ENCODE measurements at regions not wholly inside any gene's neighbourhood (a gene's known extent, or its start where the extent isn't known, plus 50 kb on each side); places are given as distances from the start of the nearest gene placed in this dataset.

- no peak for DNase-seq (ENCODE audit: low spot score, unreplicated experiment)
- no peak overlapping the region for H3K4me3 Mint-ChIP-seq (ENCODE audit: low read depth)
- no peaks in the 10 kb centered on the region for H3K27me3 Mint-ChIP-seq
- H3K27ac Mint-ChIP-seq = no peak overlapping the region
- H3K4me1 Mint-ChIP-seq (ENCODE audit: low read depth) = peaks cover 3% of the 10 kb centered on the region
- H3K9me3 Mint-ChIP-seq (ENCODE audit: low read depth) = peaks cover 15% of the 10 kb centered on the region
- peaks cover 4% of the 10 kb centered on the region for H3K36me3 Mint-ChIP-seq (ENCODE audit: insufficient read depth)
- TF ChIP-seq CTCF (IDR thresholded peaks at IDR 0.05; ENCODE audit: unreplicated experiment) = no peak
Observed at GRCh38 chr7:9017286-9017685, 583.9 kb downstream of the NXPH1 start.

- Mint-ChIP-seq H3K9me3 (ENCODE audit: low read depth) (peaks cover 10% of the 10 kb centered on the region), H3K4me3 (ENCODE audit: low read depth) (no peak overlapping the region), H3K27me3 (no peaks in the 10 kb centered on the region), H3K4me1 (ENCODE audit: low read depth) (peaks cover 11% of the 10 kb centered on the region), H3K36me3 (ENCODE audit: insufficient read depth) (peaks cover 4% of the 10 kb centered on the region), H3K27ac (no peak overlapping the region)
- TF ChIP-seq CTCF (IDR thresholded peaks at IDR 0.05; ENCODE audit: unreplicated experiment) = no peak
- no peak for DNase-seq (ENCODE audit: low spot score, unreplicated experiment)
Observed at GRCh38 chr7:9022456-9022855, 589.0 kb downstream of the NXPH1 start.

GRCh38 chr7:9023675-9024294 lies 590.4 kb downstream of the NXPH1 start:
- TF ChIP-seq CTCF (IDR thresholded peaks at IDR 0.05; ENCODE audit: unreplicated experiment) = no peak
- no peak overlapping the region for H3K4me3 Mint-ChIP-seq (ENCODE audit: low read depth)
- H3K36me3 Mint-ChIP-seq (ENCODE audit: insufficient read depth) = no peaks in the 10 kb centered on the region
- H3K27ac Mint-ChIP-seq = no peak overlapping the region
- no peak for DNase-seq (ENCODE audit: low spot score, unreplicated experiment)
- H3K4me1 Mint-ChIP-seq (ENCODE audit: low read depth) = peaks cover 11% of the 10 kb centered on the region
- no peaks in the 10 kb centered on the region for H3K27me3 Mint-ChIP-seq
- peaks cover under 1% of the 10 kb centered on the region for H3K9me3 Mint-ChIP-seq (ENCODE audit: low read depth)

- no peaks in the 10 kb centered on the region for H3K27me3 Mint-ChIP-seq
- H3K4me3 Mint-ChIP-seq (ENCODE audit: low read depth) = no peak overlapping the region
- DNase-seq (ENCODE audit: low spot score, unreplicated experiment) = no peak
- peaks cover 8% of the 10 kb centered on the region for H3K4me1 Mint-ChIP-seq (ENCODE audit: low read depth)
- H3K9me3 Mint-ChIP-seq (ENCODE audit: low read depth) = no peaks in the 10 kb centered on the region
- no peaks in the 10 kb centered on the region for H3K36me3 Mint-ChIP-seq (ENCODE audit: insufficient read depth)
- no peak for TF ChIP-seq CTCF (IDR thresholded peaks at IDR 0.05; ENCODE audit: unreplicated experiment)
- H3K27ac Mint-ChIP-seq = no peak overlapping the region
Observed at GRCh38 chr7:9026121-9026520, 592.7 kb downstream of the NXPH1 start.

GRCh38 chr7:9028012-9028411 lies 594.6 kb downstream of the NXPH1 start:
- Mint-ChIP-seq H3K9me3 (ENCODE audit: low read depth) (no peaks in the 10 kb centered on the region), H3K27ac (peak overlapping the region; percentile 7), H3K4me3 (ENCODE audit: low read depth) (no peak overlapping the region), H3K4me1 (ENCODE audit: low read depth) (peaks cover 7% of the 10 kb centered on the region), H3K36me3 (ENCODE audit: insufficient read depth) (no peaks in the 10 kb centered on the region), H3K27me3 (no peaks in the 10 kb centered on the region)
- no peak for TF ChIP-seq CTCF (IDR thresholded peaks at IDR 0.05; ENCODE audit: unreplicated experiment)
- no peak for DNase-seq (ENCODE audit: low spot score, unreplicated experiment)
